T-helper 1 cell treated with Interleukin-12 subunit alpha and Interleukin-12 subunit beta and Interleukin-4 antibody, amounts not matched to agents 30 μg/mL and 1 μg/mL, for 36 hours (primary cell): ENCODE measurements at regions not wholly inside any gene's neighbourhood (a gene's known extent, or its start where the extent isn't known, plus 50 kb on each side); places are given as distances from the start of the nearest gene placed in this dataset.

ENCODE experiments used
- H3K27ac Mint-ChIP-seq: one replicate; pipeline ENCODE4 v1.8.0; 2021; ENCODE audit warnings: mild to moderate bottlenecking, mixed read lengths
- H3K27me3 Mint-ChIP-seq: one replicate; pipeline ENCODE4 v1.8.0; 2021; ENCODE audit warnings: low read depth, mixed read lengths
- H3K36me3 Mint-ChIP-seq: one replicate; pipeline ENCODE4 v1.8.0; 2021; ENCODE audit warnings: low read depth, mixed read lengths
- H3K4me1 Mint-ChIP-seq: one replicate; pipeline ENCODE4 v1.8.0; 2021; ENCODE audit warnings: low read depth, mixed read lengths
- H3K4me3 Mint-ChIP-seq: one replicate; pipeline ENCODE4 v1.8.0; 2021; ENCODE audit warnings: mild to moderate bottlenecking, moderate library complexity, mixed read lengths
- H3K9me3 Mint-ChIP-seq: one replicate; pipeline ENCODE4 v1.8.0; 2021; ENCODE audit warnings: mixed read lengths

GRCh38 chr21:20537130-20537529, 461.1 kb upstream of the NCAM2 start:
- no peaks in the 10 kb centered on the region for H3K4me1 Mint-ChIP-seq
- H3K4me3 Mint-ChIP-seq, result no peak overlapping the region
- no peaks in the 10 kb centered on the region for H3K36me3 Mint-ChIP-seq
- no peaks in the 10 kb centered on the region for H3K27me3 Mint-ChIP-seq
- H3K27ac Mint-ChIP-seq, result no peak overlapping the region
- H3K9me3 Mint-ChIP-seq, result peaks cover 15% of the 10 kb centered on the region

GRCh38 chr21:20538039-20538658, 460.1 kb upstream of the NCAM2 start:
- H3K4me1 Mint-ChIP-seq, result no peaks in the 10 kb centered on the region

GRCh38 chr21:20545454-20545853, 452.8 kb upstream of the NCAM2 start:
- Mint-ChIP-seq H3K4me3 (no peak overlapping the region), H3K27me3 (no peaks in the 10 kb centered on the region), H3K9me3 (peaks cover 26% of the 10 kb centered on the region), H3K36me3 (no peaks in the 10 kb centered on the region), H3K4me1 (no peaks in the 10 kb centered on the region), H3K27ac (no peak overlapping the region)

More at GRCh38 chr21:20538039-20538658, 460.1 kb upstream of the NCAM2 start:
- Mint-ChIP-seq H3K9me3 (peaks cover 8% of the 10 kb centered on the region), H3K27me3 (no peaks in the 10 kb centered on the region), H3K27ac (no peak overlapping the region), H3K36me3 (no peaks in the 10 kb centered on the region), H3K4me3 (no peak overlapping the region)

GRCh38 chr21:20551939-20552338, 446.3 kb upstream of the NCAM2 start:
- Mint-ChIP-seq H3K4me3 (no peak overlapping the region), H3K27me3 (no peaks in the 10 kb centered on the region), H3K36me3 (no peaks in the 10 kb centered on the region), H3K9me3 (peaks cover 23% of the 10 kb centered on the region), H3K27ac (no peak overlapping the region), H3K4me1 (no peaks in the 10 kb centered on the region)

GRCh38 chr21:20554785-20555184, 443.4 kb upstream of the NCAM2 start:
- Mint-ChIP-seq H3K9me3 (peaks cover 18% of the 10 kb centered on the region), H3K27me3 (no peaks in the 10 kb centered on the region), H3K4me3 (no peak overlapping the region), H3K36me3 (no peaks in the 10 kb centered on the region), H3K27ac (no peak overlapping the region), H3K4me1 (no peaks in the 10 kb centered on the region)

GRCh38 chr21:20570824-20571232, 427.4 kb upstream of the NCAM2 start:
- no peaks in the 10 kb centered on the region for H3K36me3 Mint-ChIP-seq
- H3K27me3 Mint-ChIP-seq, result no peaks in the 10 kb centered on the region
- H3K27ac Mint-ChIP-seq, result no peak overlapping the region
- peaks cover 11% of the 10 kb centered on the region for H3K9me3 Mint-ChIP-seq
- H3K4me1 Mint-ChIP-seq, result no peaks in the 10 kb centered on the region
- no peak overlapping the region for H3K4me3 Mint-ChIP-seq

- Mint-ChIP-seq H3K4me1 (no peaks in the 10 kb centered on the region), H3K36me3 (no peaks in the 10 kb centered on the region), H3K27ac (no peak overlapping the region), H3K9me3 (peaks cover 11% of the 10 kb centered on the region), H3K4me3 (no peak overlapping the region), H3K27me3 (no peaks in the 10 kb centered on the region)
Measured at GRCh38 chr21:20572582-20572981, 425.6 kb upstream of the NCAM2 start.

GRCh38 chr21:20581361-20581760, 416.8 kb upstream of the NCAM2 start:
- Mint-ChIP-seq H3K36me3 (no peaks in the 10 kb centered on the region), H3K27me3 (no peaks in the 10 kb centered on the region), H3K27ac (no peak overlapping the region)

GRCh38 chr21:20591284-20591683, 406.9 kb upstream of the NCAM2 start:
- Mint-ChIP-seq H3K27ac (no peak overlapping the region), H3K36me3 (no peaks in the 10 kb centered on the region), H3K4me3 (no peak overlapping the region), H3K27me3 (no peaks in the 10 kb centered on the region), H3K4me1 (peaks cover 3% of the 10 kb centered on the region), H3K9me3 (peaks cover 25% of the 10 kb centered on the region)

More at GRCh38 chr21:20581361-20581760, 416.8 kb upstream of the NCAM2 start:
- no peaks in the 10 kb centered on the region for H3K4me1 Mint-ChIP-seq
- no peak overlapping the region for H3K4me3 Mint-ChIP-seq
- peaks cover 8% of the 10 kb centered on the region for H3K9me3 Mint-ChIP-seq

- Mint-ChIP-seq H3K4me1 (peaks cover 3% of the 10 kb centered on the region), H3K27ac (no peak overlapping the region), H3K36me3 (no peaks in the 10 kb centered on the region), H3K27me3 (no peaks in the 10 kb centered on the region), H3K4me3 (no peak overlapping the region), H3K9me3 (peaks cover 29% of the 10 kb centered on the region)
Measured at GRCh38 chr21:20592463-20592862, 405.7 kb upstream of the NCAM2 start.

GRCh38 chr21:20603236-20603635, 395.0 kb upstream of the NCAM2 start:
- Mint-ChIP-seq H3K4me3 (no peak overlapping the region), H3K27ac (no peak overlapping the region), H3K27me3 (no peaks in the 10 kb centered on the region), H3K9me3 (peaks cover 34% of the 10 kb centered on the region), H3K4me1 (no peaks in the 10 kb centered on the region), H3K36me3 (no peaks in the 10 kb centered on the region)

GRCh38 chr21:20611008-20611407, 387.2 kb upstream of the NCAM2 start:
- no peaks in the 10 kb centered on the region for H3K4me1 Mint-ChIP-seq
- peaks cover 39% of the 10 kb centered on the region for H3K9me3 Mint-ChIP-seq
- H3K27me3 Mint-ChIP-seq, result no peaks in the 10 kb centered on the region
- H3K27ac Mint-ChIP-seq, result no peak overlapping the region
- no peaks in the 10 kb centered on the region for H3K36me3 Mint-ChIP-seq
- no peak overlapping the region for H3K4me3 Mint-ChIP-seq

GRCh38 chr21:20613654-20614053, 384.6 kb upstream of the NCAM2 start:
- H3K9me3 Mint-ChIP-seq, result peaks cover 20% of the 10 kb centered on the region
- H3K4me3 Mint-ChIP-seq, result no peak overlapping the region
- no peaks in the 10 kb centered on the region for H3K27me3 Mint-ChIP-seq
- H3K36me3 Mint-ChIP-seq, result no peaks in the 10 kb centered on the region
- H3K4me1 Mint-ChIP-seq, result no peaks in the 10 kb centered on the region
- no peak overlapping the region for H3K27ac Mint-ChIP-seq

GRCh38 chr21:20617130-20617529, 381.1 kb upstream of the NCAM2 start:
- Mint-ChIP-seq H3K9me3 (peaks cover 11% of the 10 kb centered on the region), H3K36me3 (no peaks in the 10 kb centered on the region), H3K27ac (no peak overlapping the region), H3K27me3 (no peaks in the 10 kb centered on the region), H3K4me3 (no peak overlapping the region), H3K4me1 (no peaks in the 10 kb centered on the region)

GRCh38 chr21:20618878-20619277, 379.3 kb upstream of the NCAM2 start:
- H3K36me3 Mint-ChIP-seq, result no peaks in the 10 kb centered on the region
- H3K4me1 Mint-ChIP-seq, result no peaks in the 10 kb centered on the region
- H3K9me3 Mint-ChIP-seq, result peaks cover 14% of the 10 kb centered on the region
- no peak overlapping the region for H3K27ac Mint-ChIP-seq
- no peak overlapping the region for H3K4me3 Mint-ChIP-seq
- no peaks in the 10 kb centered on the region for H3K27me3 Mint-ChIP-seq

GRCh38 chr21:20627594-20627993, 370.6 kb upstream of the NCAM2 start:
- H3K36me3 Mint-ChIP-seq, result no peaks in the 10 kb centered on the region
- peaks cover 34% of the 10 kb centered on the region for H3K9me3 Mint-ChIP-seq
- no peaks in the 10 kb centered on the region for H3K4me1 Mint-ChIP-seq
- H3K27me3 Mint-ChIP-seq, result no peaks in the 10 kb centered on the region
- no peak overlapping the region for H3K27ac Mint-ChIP-seq
- H3K4me3 Mint-ChIP-seq, result no peak overlapping the region
